Type B pancreatic cell (in vitro differentiated cells): ENCODE measurements at regions not wholly inside any gene's neighbourhood (a gene's known extent, or its start where the extent isn't known, plus 50 kb on each side); places are given as distances from the start of the nearest gene placed in this dataset.

Source experiments
- DNase-seq: peaks from one replicate; pipeline ENCODE4 v3.0.0; 2021; ENCODE audit warnings: mixed read lengths; ENCODE audit not compliant: unreplicated experiment; ENCODE audit errors: extremely low spot score
- H3K27ac Mint-ChIP-seq: 2 replicates; pipeline ENCODE4 v1.8.0; 2021; ENCODE audit warnings: mild to moderate bottlenecking, mixed read lengths
- H3K27me3 Mint-ChIP-seq: 2 replicates; pipeline ENCODE4 v1.8.0; 2021; ENCODE audit warnings: mixed read lengths
- H3K36me3 Mint-ChIP-seq: 2 replicates; pipeline ENCODE4 v1.8.0; 2021; ENCODE audit warnings: mixed read lengths
- H3K4me1 Mint-ChIP-seq: one replicate; pipeline ENCODE4 v1.8.0; 2021; ENCODE audit warnings: mixed read lengths; ENCODE audit not compliant: unreplicated experiment
- H3K4me3 Mint-ChIP-seq: 2 replicates; pipeline ENCODE4 v1.8.0; 2021; ENCODE audit warnings: mild to moderate bottlenecking, mixed read lengths
- H3K9me3 Mint-ChIP-seq: 2 replicates; pipeline ENCODE4 v1.8.0; 2021; ENCODE audit warnings: mixed read lengths
- TF ChIP-seq, protein P1 (sequence below): fragments of 200-600 bp; sonication (generic); conservative IDR thresholded peaks from 2 replicates; pipeline ENCODE4 v1.5.0; 2021; ENCODE audit warnings: antibody characterized with exemption, mild to moderate bottlenecking

GRCh38 chr5:28265877-28266276 is 1227.5 kb upstream of the CDH9 start:
- no peaks in the 10 kb centered on the region for H3K27me3 Mint-ChIP-seq
- TF ChIP-seq, protein P1, sequence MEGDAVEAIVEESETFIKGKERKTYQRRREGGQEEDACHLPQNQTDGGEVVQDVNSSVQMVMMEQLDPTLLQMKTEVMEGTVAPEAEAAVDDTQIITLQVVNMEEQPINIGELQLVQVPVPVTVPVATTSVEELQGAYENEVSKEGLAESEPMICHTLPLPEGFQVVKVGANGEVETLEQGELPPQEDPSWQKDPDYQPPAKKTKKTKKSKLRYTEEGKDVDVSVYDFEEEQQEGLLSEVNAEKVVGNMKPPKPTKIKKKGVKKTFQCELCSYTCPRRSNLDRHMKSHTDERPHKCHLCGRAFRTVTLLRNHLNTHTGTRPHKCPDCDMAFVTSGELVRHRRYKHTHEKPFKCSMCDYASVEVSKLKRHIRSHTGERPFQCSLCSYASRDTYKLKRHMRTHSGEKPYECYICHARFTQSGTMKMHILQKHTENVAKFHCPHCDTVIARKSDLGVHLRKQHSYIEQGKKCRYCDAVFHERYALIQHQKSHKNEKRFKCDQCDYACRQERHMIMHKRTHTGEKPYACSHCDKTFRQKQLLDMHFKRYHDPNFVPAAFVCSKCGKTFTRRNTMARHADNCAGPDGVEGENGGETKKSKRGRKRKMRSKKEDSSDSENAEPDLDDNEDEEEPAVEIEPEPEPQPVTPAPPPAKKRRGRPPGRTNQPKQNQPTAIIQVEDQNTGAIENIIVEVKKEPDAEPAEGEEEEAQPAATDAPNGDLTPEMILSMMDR: no peak
- H3K27ac Mint-ChIP-seq: no peak overlapping the region
- no peaks in the 10 kb centered on the region for H3K36me3 Mint-ChIP-seq
- H3K4me1 Mint-ChIP-seq: no peaks in the 10 kb centered on the region
- DNase-seq: no peak
- H3K4me3 Mint-ChIP-seq: no peak overlapping the region
- peaks cover 5% of the 10 kb centered on the region for H3K9me3 Mint-ChIP-seq

DNA sequence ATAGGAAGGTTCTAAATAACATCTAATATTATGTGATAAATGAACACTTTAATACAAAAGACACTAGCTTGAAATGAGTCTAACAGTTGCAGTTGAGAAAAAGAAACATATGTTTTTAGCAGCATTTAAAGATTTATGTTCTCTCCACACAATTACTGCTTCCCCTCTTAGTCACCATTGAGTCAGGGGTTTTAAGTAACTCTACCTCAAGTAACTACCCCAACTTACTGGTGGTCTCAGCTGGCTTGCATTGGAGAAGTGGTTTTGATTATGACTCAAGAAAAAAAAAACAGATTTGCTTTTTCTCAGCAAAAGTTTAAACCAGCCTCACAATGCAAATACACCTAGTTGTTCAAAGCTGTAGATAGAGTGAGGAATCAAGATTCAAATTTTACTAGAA is 1216.5 kb upstream of the CDH9 start:
- TF ChIP-seq, protein P1: no peak
- no peak overlapping the region for H3K4me3 Mint-ChIP-seq
- no peak overlapping the region for H3K27ac Mint-ChIP-seq
- peaks cover 1% of the 10 kb centered on the region for H3K4me1 Mint-ChIP-seq
- no peaks in the 10 kb centered on the region for H3K27me3 Mint-ChIP-seq
- no peaks in the 10 kb centered on the region for H3K36me3 Mint-ChIP-seq
- DNase-seq: no peak
- no peaks in the 10 kb centered on the region for H3K9me3 Mint-ChIP-seq

GRCh38 chr5:28253431-28253830 is 1215.0 kb upstream of the CDH9 start:
- Mint-ChIP-seq H3K4me3 (no peak overlapping the region), H3K27ac (no peak overlapping the region), H3K36me3 (no peaks in the 10 kb centered on the region), H3K27me3 (no peaks in the 10 kb centered on the region), H3K9me3 (peaks cover 3% of the 10 kb centered on the region), H3K4me1 (peaks cover 4% of the 10 kb centered on the region)
- TF ChIP-seq, protein P1: no peak
- no peak for DNase-seq

DNA sequence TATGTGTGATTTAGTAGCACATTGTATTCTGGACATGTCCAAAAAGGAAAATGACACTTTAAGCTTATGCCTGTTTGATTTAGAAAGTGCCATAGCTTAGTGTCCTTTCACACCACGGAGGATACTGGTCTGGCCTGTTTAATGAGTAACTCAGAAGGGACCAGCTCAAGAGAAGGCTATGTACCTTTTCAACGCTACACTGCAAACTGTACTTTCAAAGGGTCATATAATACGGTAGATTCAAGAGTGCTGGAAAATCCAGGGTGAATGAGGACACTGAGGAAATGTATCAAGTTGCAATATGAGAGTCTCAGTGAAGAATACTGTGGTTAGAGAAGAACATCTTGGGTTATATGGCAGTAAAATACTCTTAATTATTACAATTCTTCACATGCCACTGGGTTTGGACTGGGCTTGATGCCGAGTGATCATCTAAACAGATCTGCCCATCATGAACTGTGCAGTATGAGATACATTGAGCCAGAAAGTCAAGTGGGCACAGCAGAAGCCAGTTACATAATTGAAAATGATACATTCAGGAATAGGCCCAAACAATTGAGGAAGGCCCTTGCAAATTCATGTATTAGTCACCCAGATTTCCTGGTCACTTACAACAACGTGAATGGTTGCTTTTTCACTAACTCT is 1211.5 kb upstream of the CDH9 start:
- no peak overlapping the region for H3K4me3 Mint-ChIP-seq
- H3K4me1 Mint-ChIP-seq: peaks cover 4% of the 10 kb centered on the region
- no peaks in the 10 kb centered on the region for H3K36me3 Mint-ChIP-seq
- TF ChIP-seq, protein P1: no peak
- H3K27me3 Mint-ChIP-seq: no peaks in the 10 kb centered on the region
- DNase-seq: no peak
- H3K27ac Mint-ChIP-seq: no peak overlapping the region
- peaks cover 5% of the 10 kb centered on the region for H3K9me3 Mint-ChIP-seq

- TF ChIP-seq, protein P1: no peak
Observed at GRCh38 chr5:28234356-28234968, 1196.1 kb upstream of the CDH9 start.

More at GRCh38 chr5:28234356-28234968, 1196.1 kb upstream of the CDH9 start:
- Mint-ChIP-seq H3K36me3 (no peaks in the 10 kb centered on the region), H3K27ac (no peak overlapping the region), H3K27me3 (no peaks in the 10 kb centered on the region), H3K4me1 (no peaks in the 10 kb centered on the region), H3K9me3 (no peaks in the 10 kb centered on the region), H3K4me3 (no peak overlapping the region)
- DNase-seq: no peak
